GM13976 (cell line): ENCODE measurements at regions not wholly inside any gene's neighbourhood (a gene's known extent, or its start where the extent isn't known, plus 50 kb on each side); places are given as distances from the start of the nearest gene placed in this dataset.

Experiments used
- DNase-seq: peaks from one replicate; pipeline ENCODE4 v3.0.0; 2012; ENCODE audit warnings: low spot score
- in situ Hi-C: fragments of 300-500 bp; cut with MboI; formaldehyde crosslinking; loops from one replicate; pipeline ENCODE4 v1.12.0; 2022; ENCODE audit warnings: low sequenced_read_pairs, mixed read lengths, inconsistent platforms; ENCODE audit not compliant: unreplicated experiment
- TF ChIP-seq, protein P1 (sequence below): IDR thresholded peaks from 2 replicates; pipeline ENCODE4 v1.5.1; 2012; ENCODE audit warnings: borderline replicate concordance, mild to moderate bottlenecking; ENCODE audit not compliant: insufficient read depth; ENCODE audit errors: extremely low read depth, missing control alignments, control extremely low read depth

DNA sequence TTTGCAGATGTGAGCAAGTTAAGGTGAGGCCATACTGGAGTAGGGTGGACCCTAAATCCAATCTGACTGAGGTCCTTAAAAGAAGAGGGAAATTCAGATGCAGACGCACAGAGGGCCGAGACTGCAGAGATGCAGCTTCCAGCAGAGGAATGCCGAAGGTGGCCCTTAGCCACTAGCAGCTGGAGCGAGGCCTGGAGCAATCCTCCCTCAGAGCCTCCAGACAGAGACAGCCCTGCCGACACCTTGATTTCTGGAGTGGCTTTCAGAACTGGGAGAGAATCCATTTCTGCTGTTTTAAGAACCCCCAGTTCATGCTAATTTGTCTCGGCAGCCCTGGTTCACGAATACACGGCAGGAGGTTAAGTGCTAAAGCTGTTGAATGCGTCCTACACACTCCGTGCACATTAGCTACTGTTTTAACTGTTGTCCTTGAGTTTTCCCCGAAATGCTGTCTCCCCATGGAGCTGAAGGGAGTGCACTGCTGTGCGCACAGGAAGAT is 135.5 kb downstream of the IRF8 start:
- no peak for DNase-seq
- TF ChIP-seq, protein P1, sequence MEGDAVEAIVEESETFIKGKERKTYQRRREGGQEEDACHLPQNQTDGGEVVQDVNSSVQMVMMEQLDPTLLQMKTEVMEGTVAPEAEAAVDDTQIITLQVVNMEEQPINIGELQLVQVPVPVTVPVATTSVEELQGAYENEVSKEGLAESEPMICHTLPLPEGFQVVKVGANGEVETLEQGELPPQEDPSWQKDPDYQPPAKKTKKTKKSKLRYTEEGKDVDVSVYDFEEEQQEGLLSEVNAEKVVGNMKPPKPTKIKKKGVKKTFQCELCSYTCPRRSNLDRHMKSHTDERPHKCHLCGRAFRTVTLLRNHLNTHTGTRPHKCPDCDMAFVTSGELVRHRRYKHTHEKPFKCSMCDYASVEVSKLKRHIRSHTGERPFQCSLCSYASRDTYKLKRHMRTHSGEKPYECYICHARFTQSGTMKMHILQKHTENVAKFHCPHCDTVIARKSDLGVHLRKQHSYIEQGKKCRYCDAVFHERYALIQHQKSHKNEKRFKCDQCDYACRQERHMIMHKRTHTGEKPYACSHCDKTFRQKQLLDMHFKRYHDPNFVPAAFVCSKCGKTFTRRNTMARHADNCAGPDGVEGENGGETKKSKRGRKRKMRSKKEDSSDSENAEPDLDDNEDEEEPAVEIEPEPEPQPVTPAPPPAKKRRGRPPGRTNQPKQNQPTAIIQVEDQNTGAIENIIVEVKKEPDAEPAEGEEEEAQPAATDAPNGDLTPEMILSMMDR, result no peak
- in situ Hi-C loops, result no loop called here

DNA sequence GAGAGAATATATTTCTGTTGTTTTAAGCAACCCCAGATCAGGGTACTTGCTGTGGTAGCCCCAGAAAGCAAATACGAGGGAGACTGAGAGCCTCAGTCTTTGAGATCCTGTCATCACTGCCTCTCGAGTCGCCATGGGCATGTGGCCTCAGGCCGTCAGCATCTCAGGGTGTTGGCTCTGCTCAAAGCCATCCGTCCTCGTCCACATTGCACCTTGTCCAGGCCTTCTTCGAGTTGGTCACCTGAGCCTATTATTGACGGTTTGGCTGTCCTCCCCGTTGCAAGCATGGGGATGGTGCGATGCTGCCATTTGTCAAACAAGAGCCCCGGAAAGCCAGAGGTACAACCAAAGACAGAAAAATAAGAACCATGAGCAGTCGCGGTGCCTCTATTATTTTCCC is 136.9 kb downstream of the IRF8 start:
- in situ Hi-C loops, result no loop called here
- no peak for DNase-seq

DNA sequence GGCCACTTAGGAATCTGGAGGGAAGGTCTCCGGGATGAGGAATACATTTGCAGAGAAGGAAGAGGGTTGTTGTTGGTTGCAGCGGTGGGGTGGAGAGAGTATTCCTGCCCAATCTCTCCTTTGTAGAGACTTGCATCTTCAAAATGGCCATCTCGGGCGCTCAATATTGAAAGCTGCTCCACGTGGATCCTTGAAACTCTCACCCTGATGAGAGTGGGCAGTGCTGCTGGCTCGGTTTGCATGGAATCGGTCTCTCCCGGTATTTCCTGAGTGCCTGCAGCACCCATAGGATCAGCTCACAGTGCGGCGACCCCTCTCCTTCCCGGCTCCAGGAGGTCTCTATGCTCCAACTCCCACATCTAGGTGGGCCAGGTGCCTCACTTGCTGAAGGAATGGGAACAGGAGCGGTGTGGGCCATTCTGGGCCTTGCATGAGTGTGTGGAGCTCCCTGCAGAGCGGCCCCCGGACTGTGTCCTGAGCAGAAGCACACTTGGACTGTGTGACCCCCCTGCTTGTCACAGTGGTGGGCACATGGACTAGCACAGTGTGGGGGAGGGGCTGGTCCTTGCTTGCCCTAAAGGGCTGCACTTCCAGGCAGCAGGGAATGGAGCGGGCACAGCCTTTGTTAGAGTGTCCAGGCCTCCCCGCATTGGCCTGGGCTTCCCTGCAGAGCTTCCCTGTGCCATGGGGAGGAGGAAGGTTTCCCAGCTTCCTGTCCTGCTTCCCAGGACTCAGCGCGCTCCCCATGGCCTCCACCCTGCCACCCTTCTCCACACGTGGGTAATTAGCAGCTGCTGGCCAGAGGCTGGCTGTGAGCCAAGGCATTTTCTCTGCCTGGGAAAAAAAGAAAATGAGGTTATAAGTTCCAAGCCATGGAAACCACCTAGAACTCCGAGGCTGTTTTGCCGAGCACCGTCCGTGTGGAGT is 139.3 kb downstream of the IRF8 start:
- TF ChIP-seq, protein P1, result no peak
- in situ Hi-C loops, result no loop called here
- no peak for DNase-seq

More for the DNA sequence above, 136.9 kb downstream of the IRF8 start:
- TF ChIP-seq, protein P1, result no peak

DNA sequence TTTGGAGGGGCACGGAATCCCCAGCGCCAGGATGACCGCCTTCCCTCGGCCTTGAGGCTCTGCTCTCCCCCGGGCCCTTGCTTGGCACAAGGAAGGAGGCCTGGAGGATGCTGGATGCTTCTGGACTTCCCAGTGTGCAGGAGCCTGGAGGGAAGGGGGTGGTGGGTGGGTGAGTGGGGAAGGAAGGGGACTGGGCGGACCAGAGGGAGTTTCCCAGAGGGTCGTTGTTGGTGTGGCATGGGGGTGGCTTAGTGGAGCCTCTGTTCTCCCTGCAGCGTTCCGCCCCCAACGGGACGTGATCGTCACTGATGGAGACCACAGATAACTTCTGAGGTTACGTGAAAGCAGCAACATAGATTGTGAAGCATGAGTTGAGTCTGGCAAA is 140.0 kb downstream of the IRF8 start:
- DNase-seq, result no peak
- in situ Hi-C loops, result no loop called here
- TF ChIP-seq, protein P1, result no peak

DNA sequence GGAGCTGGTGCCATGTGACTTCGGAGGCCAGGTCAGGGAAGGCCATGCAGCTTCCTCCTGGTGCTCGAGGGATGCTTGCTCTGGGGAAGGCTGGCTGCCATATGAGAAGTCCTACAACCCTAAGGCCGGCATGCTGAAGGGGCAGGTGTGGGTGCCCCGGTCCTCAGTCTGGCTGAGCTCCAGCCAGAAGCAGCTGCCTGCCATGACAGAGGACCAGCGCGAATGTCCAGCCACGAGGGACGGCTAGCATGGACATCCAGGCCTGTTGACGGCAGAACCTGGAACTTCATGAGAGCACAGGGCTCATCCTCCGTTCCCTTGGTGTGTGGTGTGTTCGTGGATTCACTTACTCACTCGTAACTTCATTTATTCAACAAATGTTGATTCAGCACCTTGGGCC is 140.6 kb downstream of the IRF8 start:
- no peak for DNase-seq
- in situ Hi-C loops, result no loop called here
- TF ChIP-seq, protein P1, result no peak

DNA sequence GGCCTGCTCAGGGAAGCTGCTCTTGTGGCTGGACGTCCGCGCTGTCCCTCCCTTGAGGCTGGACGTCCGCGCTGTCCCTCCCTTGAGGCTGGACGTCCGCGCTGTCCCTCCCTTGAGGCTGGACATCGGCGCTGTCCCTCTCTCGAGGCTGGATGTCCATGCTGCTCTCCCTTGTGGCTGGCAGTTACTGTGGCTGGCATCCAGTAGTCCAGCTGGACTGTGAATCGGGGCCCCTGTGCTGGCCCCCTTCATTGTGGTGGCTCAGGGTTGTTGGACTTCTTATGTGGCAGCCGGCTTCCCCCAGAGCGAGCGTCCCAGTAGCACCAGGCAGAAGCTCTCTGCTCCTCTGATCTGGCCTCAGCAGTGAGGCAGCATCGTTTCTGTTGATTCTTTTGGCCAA is 141.5 kb downstream of the IRF8 start:
- TF ChIP-seq, protein P1, result no peak
- in situ Hi-C loops, result no loop called here
- DNase-seq, result no peak
